Activated CD4-positive, alpha-beta T cell treated with anti-CD3 and anti-CD28 coated beads, Interleukin-2, amount 50 U/mL, for 48 hours (primary cell): ENCODE measurements at regions not wholly inside any gene's neighbourhood (a gene's known extent, or its start where the extent isn't known, plus 50 kb on each side); places are given as distances from the start of the nearest gene placed in this dataset.
"Not testable (repeated sequence)": the region's sequence is repeated elsewhere in the genome, so short reads cannot be mapped to it uniquely, and the experiment has no call there.

Experiments
- DNase-seq, 2 experiments: peaks; one replicate each; pipeline ENCODE4 v3.0.0-alpha.2; 2020

- no peak for DNase-seq
Observed at GRCh38 chr4:124070688-124071484, 641.6 kb downstream of the ANKRD50 start.

GRCh38 chr4:124075276-124075675 lies 637.3 kb downstream of the ANKRD50 start:
- not testable (repeated sequence) for DNase-seq

- no peak for DNase-seq
Observed at GRCh38 chr4:124079174-124079780, 633.3 kb downstream of the ANKRD50 start.

GRCh38 chr4:124083711-124084110 lies 628.8 kb downstream of the ANKRD50 start:
- no peak for DNase-seq

- DNase-seq, result no peak
Observed at GRCh38 chr4:124085561-124086180, 626.9 kb downstream of the ANKRD50 start.

GRCh38 chr4:124090021-124090420 lies 622.5 kb downstream of the ANKRD50 start:
- DNase-seq, result no peak

- no peak for DNase-seq
Observed at GRCh38 chr4:124092101-124092500, 620.4 kb downstream of the ANKRD50 start.

- no peak for DNase-seq
Observed at GRCh38 chr4:124092541-124092984, 620.0 kb downstream of the ANKRD50 start.

- no peak for DNase-seq
Observed at GRCh38 chr4:124095621-124096020, 616.9 kb downstream of the ANKRD50 start.

- no peak for DNase-seq
Observed at GRCh38 chr4:124096290-124096689, 616.2 kb downstream of the ANKRD50 start.

- DNase-seq, result no peak
Observed at GRCh38 chr4:124097447-124097846, 615.1 kb downstream of the ANKRD50 start.

- DNase-seq, result no peak
Observed at GRCh38 chr4:124104101-124104500, 608.4 kb downstream of the ANKRD50 start.

GRCh38 chr4:124104628-124105027 lies 607.9 kb downstream of the ANKRD50 start:
- no peak for DNase-seq

GRCh38 chr4:124105212-124105611 lies 607.3 kb downstream of the ANKRD50 start:
- no peak for DNase-seq

- DNase-seq, result no peak
Observed at GRCh38 chr4:124111411-124111810, 601.1 kb downstream of the ANKRD50 start.

- DNase-seq, result no peak
Observed at GRCh38 chr4:124111922-124112321, 600.6 kb downstream of the ANKRD50 start.

GRCh38 chr4:124118061-124118460 lies 594.5 kb downstream of the ANKRD50 start:
- no peak for DNase-seq

GRCh38 chr4:124121461-124121971 lies 591.0 kb downstream of the ANKRD50 start:
- no peak for DNase-seq

GRCh38 chr4:124123181-124123580 lies 589.4 kb downstream of the ANKRD50 start:
- no peak for DNase-seq

GRCh38 chr4:124123721-124124120 lies 588.8 kb downstream of the ANKRD50 start:
- no peak for DNase-seq

GRCh38 chr4:124131324-124131723 lies 581.2 kb downstream of the ANKRD50 start:
- not testable (repeated sequence) for DNase-seq

- no peak for DNase-seq
Observed at GRCh38 chr4:124132161-124132560, 580.4 kb downstream of the ANKRD50 start.

GRCh38 chr4:124133753-124134152 lies 578.8 kb downstream of the ANKRD50 start:
- no peak for DNase-seq

- DNase-seq, result no peak
Observed at GRCh38 chr4:124135409-124135813, 577.1 kb downstream of the ANKRD50 start.
